Keratinocyte (primary cell): ENCODE measurements at regions not wholly inside any gene's neighbourhood (a gene's known extent, or its start where the extent isn't known, plus 50 kb on each side); places are given as distances from the start of the nearest gene placed in this dataset.

Source experiments
- DNase-seq: peaks from one replicate; pipeline ENCODE4 v3.0.0-alpha.2; 2011; ENCODE audit warnings: low read depth, missing footprints, low spot score
- FAIRE-seq: peaks from 2 replicates; lab custom pipeline; 2011; peaks lifted over from hg19 to GRCh38; lab: Jason Lieb, UNC
- H2AFZ ChIP-seq: 2 replicates; pipeline ENCODE4 v1.6.0; 2012; ENCODE audit warnings: low read length, control low read depth, inconsistent platforms; ENCODE audit not compliant: control insufficient read depth
- H3K27ac ChIP-seq: 2 replicates; pipeline ENCODE4 v1.5.1; 2011; ENCODE audit warnings: low read length; ENCODE audit not compliant: control insufficient read depth, insufficient read depth
- H3K27me3 ChIP-seq: 3 replicates; pipeline ENCODE4 v1.6.0; 2011; ENCODE audit warnings: low read length; ENCODE audit not compliant: control insufficient read depth, insufficient read depth; ENCODE audit errors: extremely low read depth
- H3K36me3 ChIP-seq, 2 experiments: 2 replicates in 1 of 2; 3 replicates in 1 of 2; pipeline ENCODE4 v1.5.1; 2011; ENCODE audit warnings: low read length in 2 of 2, mild to moderate bottlenecking in 1 of 2; ENCODE audit not compliant: control insufficient read depth in 2 of 2, insufficient read depth in 2 of 2; ENCODE audit errors: extremely low read depth in 1 of 2
- H3K4me1 ChIP-seq: 3 replicates; pipeline ENCODE4 v1.5.1; 2011; ENCODE audit warnings: low read length; ENCODE audit not compliant: control insufficient read depth, insufficient read depth; ENCODE audit errors: extremely low read depth
- H3K4me2 ChIP-seq: 3 replicates; pipeline ENCODE4 v1.6.0; 2011; ENCODE audit warnings: low read depth, low read length; ENCODE audit not compliant: control insufficient read depth, insufficient read depth; ENCODE audit errors: extremely low read depth
- H3K4me3 ChIP-seq, 3 experiments: fragments of 200-600 bp in 1 of 3; sonication (generic) in 1 of 3; 2 replicates in 2 of 3; 3 replicates in 1 of 3; pipeline ENCODE4 v1.5.1; 2011 to 2016; ENCODE audit warnings: low read length in 3 of 3, mild to moderate bottlenecking in 3 of 3, control low read depth in 2 of 3, inconsistent platforms in 1 of 3, low read depth in 1 of 3, mixed read lengths in 1 of 3, mixed run types in 1 of 3, moderate library complexity in 1 of 3; ENCODE audit not compliant: control insufficient read depth in 2 of 3, insufficient read depth in 2 of 3; ENCODE audit errors: extremely low read depth in 1 of 3
- H3K79me2 ChIP-seq: 2 replicates; pipeline ENCODE4 v1.6.0; 2012; ENCODE audit warnings: low read length; ENCODE audit not compliant: control insufficient read depth, insufficient read depth
- H3K9ac ChIP-seq: 3 replicates; pipeline ENCODE4 v1.6.0; 2011; ENCODE audit warnings: low read length; ENCODE audit not compliant: control insufficient read depth, insufficient read depth; ENCODE audit errors: extremely low read depth
- H3K9me1 ChIP-seq: 3 replicates; pipeline ENCODE4 v1.6.0; 2011; ENCODE audit warnings: low read length; ENCODE audit not compliant: control insufficient read depth, insufficient read depth; ENCODE audit errors: extremely low read depth
- H3K9me3 ChIP-seq: 2 replicates; pipeline ENCODE4 v1.5.1; 2012; ENCODE audit warnings: low read depth, low read length; ENCODE audit not compliant: control insufficient read depth
- H4K20me1 ChIP-seq: 3 replicates; pipeline ENCODE4 v1.6.0; 2011; ENCODE audit warnings: low read length; ENCODE audit not compliant: control insufficient read depth, insufficient read depth; ENCODE audit errors: extremely low read depth
- CTCF ChIP-seq, 3 experiments: IDR thresholded peaks in 1 of 3; conservative IDR thresholded peaks in 1 of 3; optimal IDR thresholded peaks in 1 of 3; 2 replicates in 2 of 3; 3 replicates in 1 of 3; pipeline versions ENCODE3 to v1.5.1; 2011; ENCODE audit warnings: low read length in 3 of 3, mild to moderate bottlenecking in 3 of 3, moderate library complexity in 2 of 3, control low read depth in 1 of 3, inconsistent platforms in 1 of 3; ENCODE audit not compliant: insufficient read depth in 2 of 3; ENCODE audit errors: extremely low read depth in 1 of 3
- EZH2 ChIP-seq: IDR thresholded peaks from one replicate; pipeline ENCODE4 v1.6.1; 2012; ENCODE audit warnings: inconsistent platforms, mild to moderate bottlenecking, low read length, moderate library complexity
- dilution Hi-C: fragments of 300-500 bp; cut with MboI; formaldehyde crosslinking; loops from one replicate; pipeline ENCODE4 v1.7.0; 2020; ENCODE audit warnings: low sequenced_read_pairs; ENCODE audit not compliant: extremely low pct_ligation_motif_present

GRCh38 chr4:108276690-108277089 lies 108.0 kb upstream of the LEF1 start:
- Histone ChIP-seq H2AFZ (no peak overlapping the region), H3K9ac (no peak overlapping the region), H3K9me1 (no peaks in the 10 kb centered on the region), H3K4me2 (no peak overlapping the region), H3K4me3 (no peak overlapping the region), H3K27me3 (no peaks in the 10 kb centered on the region), H3K36me3 (no peaks in the 10 kb centered on the region), H3K4me1 (no peaks in the 10 kb centered on the region), H3K9me3 (no peaks in the 10 kb centered on the region), H4K20me1 (no peaks in the 10 kb centered on the region), H3K27ac (no peak overlapping the region), H3K79me2 (no peaks in the 10 kb centered on the region)
- no peak for FAIRE-seq
- no peak for DNase-seq
- dilution Hi-C loops = no loop called here
- TF ChIP-seq EZH2 (no peak), CTCF (optimal IDR thresholded peaks at IDR 0.05 in 1 of 3, IDR thresholded peaks at IDR 0.05 in 1 of 3, conservative IDR thresholded peaks at IDR 0.05 in 1 of 3; ENCODE audit: extremely low read depth in 1 of 3, insufficient read depth in 2 of 3, low read length in 3 of 3) (no peak)

GRCh38 chr4:108272986-108273385 lies 104.3 kb upstream of the LEF1 start:
- TF ChIP-seq EZH2 (no peak), CTCF (optimal IDR thresholded peaks at IDR 0.05 in 1 of 3, IDR thresholded peaks at IDR 0.05 in 1 of 3, conservative IDR thresholded peaks at IDR 0.05 in 1 of 3; ENCODE audit: extremely low read depth in 1 of 3, insufficient read depth in 2 of 3, low read length in 3 of 3) (no peak)
- Histone ChIP-seq H2AFZ (no peak overlapping the region), H3K36me3 (no peaks in the 10 kb centered on the region), H3K9ac (no peak overlapping the region), H3K4me3 (no peak overlapping the region), H4K20me1 (no peaks in the 10 kb centered on the region), H3K27me3 (no peaks in the 10 kb centered on the region), H3K9me1 (no peaks in the 10 kb centered on the region), H3K27ac (no peak overlapping the region), H3K4me1 (peaks cover 3% of the 10 kb centered on the region), H3K4me2 (no peak overlapping the region), H3K79me2 (no peaks in the 10 kb centered on the region), H3K9me3 (no peaks in the 10 kb centered on the region)
- dilution Hi-C loops = no loop called here
- no peak for FAIRE-seq
- no peak for DNase-seq
